22Rv1 (cell line): ENCODE measurements at regions not wholly inside any gene's neighbourhood (a gene's known extent, or its start where the extent isn't known, plus 50 kb on each side); places are given as distances from the start of the nearest gene placed in this dataset.
A peak's percentile ranks its signal among the peaks of the same experiment; 100 is the strongest.

Source experiments
- H3K27ac ChIP-seq: fragments of 450-650 bp; 2 replicates; pipeline ENCODE4 v1.5.1; 2017
- CTCF ChIP-seq: fragments of 450-650 bp; IDR thresholded peaks from 2 replicates; pipeline ENCODE4 v1.5.1; 2017; ENCODE audit warnings: mild to moderate bottlenecking
- ZFX ChIP-seq: fragments of 450-650 bp; IDR thresholded peaks from 2 replicates; pipeline ENCODE4 v1.6.1; 2017; ENCODE audit warnings: antibody characterized with exemption, borderline replicate concordance

DNA sequence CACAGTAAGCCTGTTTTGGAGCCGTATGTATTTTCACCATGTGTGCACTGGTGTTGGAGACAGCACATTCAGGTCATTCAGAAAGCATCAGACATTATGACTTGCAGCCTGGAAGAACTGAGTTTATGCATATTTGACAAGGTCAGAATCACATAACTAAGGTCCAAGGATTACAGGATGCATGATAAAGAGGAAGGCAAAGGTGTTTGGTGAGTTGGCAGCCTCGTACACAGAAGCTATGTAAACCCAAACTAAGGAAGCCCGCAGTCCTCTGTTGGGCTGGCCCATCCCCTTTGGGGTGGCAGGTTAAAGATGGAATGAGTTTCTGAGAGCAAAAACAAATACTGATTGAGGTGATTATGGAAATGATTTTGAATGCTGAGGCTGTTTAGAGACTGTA, 218.4 kb downstream of the KTN1 start:
- TF ChIP-seq CTCF (no peak), ZFX (no peak)
- H3K27ac ChIP-seq, result no peak overlapping the region

DNA sequence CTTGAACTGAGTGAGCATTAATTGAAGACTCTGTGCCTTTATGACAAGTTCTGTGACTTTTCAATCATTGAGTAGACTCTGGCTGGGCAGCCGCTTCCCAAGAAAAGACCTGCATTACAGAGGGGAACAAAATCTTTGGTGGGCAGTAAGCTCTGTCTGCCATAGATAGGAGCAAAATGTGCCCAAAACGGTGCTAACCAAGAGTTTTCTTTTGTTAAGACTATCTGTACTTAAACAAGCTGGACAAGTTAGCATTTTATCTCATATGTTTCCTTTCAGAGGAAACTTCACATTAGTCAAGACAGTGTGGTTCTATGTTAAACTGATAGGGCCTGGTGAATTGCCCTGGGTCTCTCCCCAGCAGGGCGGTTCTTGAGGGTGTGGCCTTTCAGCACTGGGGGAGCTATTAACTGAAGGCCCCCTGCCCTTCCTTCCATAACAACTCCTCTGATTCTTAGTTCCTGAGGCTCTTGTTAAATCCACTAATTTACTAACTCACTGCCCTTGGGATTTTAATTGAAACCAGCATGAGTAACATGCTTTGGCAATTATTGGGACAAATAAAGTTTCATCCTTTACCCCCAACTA, 219.6 kb downstream of the KTN1 start:
- no peak overlapping the region for H3K27ac ChIP-seq
- no peak for TF ChIP-seq ZFX
- no peak for TF ChIP-seq CTCF

DNA sequence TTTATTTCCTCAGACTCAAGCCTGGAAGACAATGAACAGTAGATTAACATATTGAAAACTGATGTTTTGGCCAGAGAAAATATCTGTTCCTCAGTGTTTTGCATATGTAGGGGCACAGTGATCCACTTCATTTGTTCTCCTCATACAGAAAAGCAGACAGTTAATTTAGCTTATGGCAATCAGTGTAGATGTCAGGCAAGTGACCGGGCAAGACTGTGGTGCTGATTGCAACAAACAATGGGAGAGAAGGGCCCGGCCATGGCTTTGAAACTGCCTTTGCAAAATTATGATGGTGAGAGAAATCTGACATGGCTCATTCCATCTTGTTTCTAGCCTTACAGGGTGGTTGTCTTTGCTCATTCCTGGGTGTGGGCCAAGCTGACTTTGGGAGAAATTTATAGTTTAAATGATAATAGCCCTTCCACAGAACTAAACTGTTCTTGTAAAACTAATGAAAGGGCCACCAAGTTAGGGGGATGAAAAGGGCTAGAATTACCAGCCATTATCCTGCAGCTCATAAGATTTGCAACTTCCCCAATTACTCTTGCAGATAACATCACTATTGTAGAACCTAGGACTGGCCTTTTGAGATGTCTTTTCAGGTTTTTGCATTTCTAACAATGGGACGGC, 220.3 kb downstream of the KTN1 start:
- TF ChIP-seq ZFX (no peak), CTCF (no peak)
- H3K27ac ChIP-seq, result no peak overlapping the region

GRCh38 chr14:55801121-55801520, 221.1 kb downstream of the KTN1 start:
- TF ChIP-seq ZFX, result no peak
- no peak for TF ChIP-seq CTCF
- no peak overlapping the region for H3K27ac ChIP-seq

- TF ChIP-seq CTCF (peak; percentile 25; the same call in 1 of the 2 replicates), ZFX (no peak)
- 0 out of 2 replicates have a peak overlapping the region, but pooled peaks have one; percentile 17 for H3K27ac ChIP-seq
These were observed 223.2 kb downstream of the KTN1 start for GRCh38 chr14:55802986-55803872.

GRCh38 chr14:55803873-55804553, 224.0 kb downstream of the KTN1 start:
- TF ChIP-seq CTCF (no peak), ZFX (no peak)
- H3K27ac ChIP-seq, result no peak overlapping the region
